ENCODE measurements at regions not wholly inside any gene's neighbourhood (a gene's known extent, or its start where the extent isn't known, plus 50 kb on each side); places are given as distances from the start of the nearest gene placed in this dataset.

- no peak for TF ChIP-seq CTCF (IDR thresholded peaks at IDR 0.05; ENCODE audit: poor library complexity)
- no peak for TF ChIP-seq EZH2 (IDR thresholded peaks at IDR 0.05; ENCODE audit: borderline replicate concordance)
These were observed 469.6 kb downstream of the SOX9 start for GRCh38 chr17:72590382-72590781.
